Dermis microvascular lymphatic vessel endothelial cell (primary cell): ENCODE measurements at regions not wholly inside any gene's neighbourhood (a gene's known extent, or its start where the extent isn't known, plus 50 kb on each side); places are given as distances from the start of the nearest gene placed in this dataset.

Experiments used
- DNase-seq, 2 donors: peaks; one replicate each; pipeline versions ENCODE4 v3.0.0 to v3.0.0-alpha.2; 2010; ENCODE audit warnings: low read depth in 2 of 2

DNA sequence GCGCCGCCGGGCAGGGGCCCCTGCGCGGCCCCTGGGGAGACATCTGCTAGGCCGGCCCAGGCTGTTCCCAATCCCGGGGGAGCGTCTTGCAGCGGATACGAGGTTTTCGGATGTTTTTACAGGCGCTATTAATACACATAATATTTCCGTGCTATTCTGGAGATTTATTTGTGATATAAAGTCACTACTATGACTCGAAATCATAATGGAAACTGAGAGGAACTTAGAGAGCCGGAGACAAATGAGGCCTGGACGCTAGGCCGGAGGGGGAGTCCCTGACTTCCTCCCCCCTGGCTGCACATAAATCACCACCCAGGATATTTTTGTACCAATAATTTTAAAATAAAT lies 91.7 kb upstream of the ANO1 start:
- DNase-seq, result peak in 1 of 2 donors; percentile 10

DNA sequence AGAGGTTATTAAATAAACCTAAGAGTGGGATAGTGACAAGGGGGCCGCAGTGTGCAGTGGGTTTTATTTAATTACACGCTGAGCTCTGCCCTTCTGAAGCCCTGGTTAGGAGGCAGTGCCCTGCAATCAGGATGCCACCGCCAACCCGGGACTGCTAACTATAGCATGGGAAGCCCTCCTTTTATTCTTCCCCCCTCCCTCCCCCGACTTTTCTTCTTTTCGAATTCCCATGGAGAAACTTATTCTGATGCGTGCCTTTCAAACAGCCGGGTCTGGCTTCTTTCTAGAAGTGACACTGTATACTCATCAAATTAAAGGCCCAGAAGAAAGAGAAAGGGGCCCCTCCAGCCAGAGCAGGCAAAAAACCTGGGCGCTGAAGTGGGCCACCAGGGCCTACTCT lies 91.3 kb upstream of the ANO1 start:
- no peak for DNase-seq

DNA sequence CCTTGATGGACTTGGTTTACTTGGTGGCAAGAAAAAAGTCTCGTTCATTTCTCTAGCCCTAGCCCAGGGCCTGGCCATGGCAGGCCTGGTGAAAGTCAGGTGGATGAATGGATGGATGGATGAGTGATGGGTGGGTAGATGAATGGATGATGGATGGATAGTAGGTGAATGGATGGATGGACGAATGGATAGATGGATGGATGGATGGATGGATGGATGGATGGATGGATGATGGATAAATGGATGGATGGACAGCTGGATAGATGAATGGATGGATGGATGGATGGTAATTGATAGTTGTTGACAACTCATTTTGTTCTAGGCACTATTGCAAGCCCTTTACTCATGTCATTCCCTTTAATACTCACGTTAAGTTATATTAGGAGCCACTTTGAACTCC lies 86.1 kb upstream of the ANO1 start:
- DNase-seq, result no peak

DNA sequence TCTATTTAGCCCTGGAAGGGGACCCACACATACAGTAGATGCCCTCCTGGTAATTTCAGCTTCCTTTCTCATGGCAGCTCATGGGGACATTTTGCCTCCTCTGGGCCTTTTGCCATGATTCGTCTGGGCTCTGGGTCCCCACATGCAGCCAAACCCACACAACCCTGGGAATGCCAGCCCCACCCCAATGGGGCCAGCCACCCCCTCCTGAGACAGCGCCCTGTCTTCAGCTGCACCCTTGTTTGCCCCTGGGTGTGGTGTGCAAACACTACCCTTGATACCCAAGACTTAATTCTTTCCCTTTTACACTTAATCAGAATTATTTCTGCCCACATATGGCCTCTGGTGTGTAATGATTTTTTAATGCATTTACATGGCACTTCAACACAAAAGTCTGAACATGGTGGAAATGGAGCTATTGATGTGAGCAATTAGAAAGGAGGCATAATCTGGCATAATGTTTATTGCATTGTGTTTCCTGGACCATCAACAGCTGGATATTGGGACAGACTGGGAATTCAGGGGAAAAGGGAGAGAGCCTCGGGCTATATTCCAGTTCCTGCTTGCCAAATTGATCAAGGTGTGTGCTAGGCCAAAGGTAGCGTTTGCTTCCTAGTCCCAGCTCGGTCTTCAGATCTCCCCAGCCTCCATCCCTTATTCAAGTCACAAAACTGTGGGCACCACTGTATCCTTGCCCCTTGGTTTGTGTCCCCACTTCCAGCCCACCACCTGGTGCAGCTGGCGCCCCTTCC lies 85.0 kb upstream of the ANO1 start:
- DNase-seq, result no peak

DNA sequence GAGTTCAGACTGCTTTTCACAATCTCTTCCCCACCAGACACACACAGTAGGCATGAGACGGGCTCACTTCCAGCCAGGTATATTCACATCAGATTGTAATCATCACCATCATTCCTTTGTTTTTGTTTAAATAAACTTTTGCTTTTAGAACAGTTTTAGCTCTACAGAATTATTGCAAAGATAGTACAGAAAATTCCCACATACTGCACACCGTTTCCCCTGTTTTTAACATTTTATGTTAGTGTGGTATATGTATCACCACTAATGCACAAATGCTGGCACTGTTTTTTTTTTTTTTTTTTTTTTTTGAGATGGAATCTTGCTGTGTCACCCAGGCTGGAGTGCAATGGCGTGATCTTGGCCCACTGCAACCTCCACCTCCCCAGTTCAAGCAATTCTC lies 83.3 kb upstream of the ANO1 start:
- no peak for DNase-seq

DNA sequence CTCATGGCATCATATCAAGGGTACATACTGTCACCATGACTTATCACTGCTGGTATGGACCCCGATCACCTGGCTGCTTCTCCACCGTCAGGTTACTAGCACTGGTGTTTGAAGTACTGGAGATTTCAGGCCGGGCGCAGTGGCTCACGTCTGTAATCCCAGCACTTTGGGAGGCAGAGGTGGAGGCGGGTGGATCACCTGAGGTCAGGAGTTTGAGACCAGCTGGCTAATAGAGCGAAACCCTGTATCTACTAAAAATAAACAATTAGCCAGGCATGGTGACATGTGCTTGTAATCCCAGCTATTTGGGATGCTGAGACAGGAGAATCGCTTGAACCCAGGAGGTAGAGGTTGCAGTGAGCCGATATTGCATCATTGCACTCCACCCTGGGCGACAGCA lies 82.4 kb upstream of the ANO1 start:
- DNase-seq, result no peak

DNA sequence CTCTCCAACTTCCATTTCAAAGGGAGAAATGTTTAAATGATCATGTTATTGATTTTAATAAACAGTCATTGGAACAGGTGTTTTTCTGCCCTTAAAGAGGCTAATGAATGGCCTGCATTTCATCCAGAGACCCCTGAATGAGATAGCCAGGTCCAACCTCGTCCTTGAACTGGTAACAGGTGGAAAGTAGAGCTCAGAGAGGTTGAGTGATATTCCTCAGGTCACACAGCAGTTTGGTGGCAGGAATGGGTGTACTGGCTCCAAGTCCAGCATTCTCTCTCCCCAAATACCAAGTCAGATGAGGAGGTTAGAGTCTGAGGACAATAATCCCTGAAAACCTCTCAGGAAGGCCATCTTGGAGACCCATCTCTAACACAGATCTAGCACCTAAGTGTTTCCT lies 81.7 kb upstream of the ANO1 start:
- DNase-seq, result no peak

DNA sequence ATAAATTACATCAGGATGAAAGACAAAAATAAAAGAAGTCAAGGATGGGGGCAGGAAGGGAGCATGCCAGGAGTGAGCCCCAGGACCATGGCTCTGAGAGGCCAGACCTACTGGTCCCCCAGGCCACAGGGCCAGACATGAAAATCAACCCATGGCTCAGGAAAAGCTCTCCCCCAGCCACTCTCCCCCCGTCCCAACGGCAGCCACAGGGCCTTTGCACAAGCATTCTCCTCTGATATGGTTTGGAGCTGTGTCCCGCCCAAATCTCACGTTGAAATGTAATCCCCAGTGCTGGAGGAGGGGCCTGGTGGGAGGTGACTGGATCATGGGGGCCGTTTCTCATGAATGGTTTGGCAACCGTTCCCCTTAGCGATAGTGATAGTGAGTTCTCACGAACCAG lies 80.8 kb upstream of the ANO1 start:
- DNase-seq, result no peak

DNA sequence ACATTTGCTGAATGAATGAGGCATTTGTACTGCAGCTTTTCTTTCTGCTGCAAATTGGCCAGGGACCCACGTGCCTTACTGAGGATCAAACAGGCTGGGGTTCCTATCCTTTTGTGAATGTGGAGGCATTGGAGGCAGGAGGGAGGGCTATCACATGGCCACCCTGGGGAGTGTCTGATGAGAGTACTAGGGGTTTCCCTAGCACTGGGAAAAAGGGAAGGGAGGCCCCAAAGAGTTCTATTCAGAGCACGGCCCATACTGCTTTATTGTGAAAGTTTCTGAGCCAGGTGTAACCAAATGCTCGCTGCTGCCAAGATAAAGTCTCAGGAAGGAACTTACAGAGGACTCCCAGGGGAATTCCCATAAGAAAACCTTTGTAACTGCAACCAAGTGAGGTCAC lies 78.4 kb upstream of the ANO1 start:
- peak in 1 of 2 donors; percentile 8 for DNase-seq

DNA sequence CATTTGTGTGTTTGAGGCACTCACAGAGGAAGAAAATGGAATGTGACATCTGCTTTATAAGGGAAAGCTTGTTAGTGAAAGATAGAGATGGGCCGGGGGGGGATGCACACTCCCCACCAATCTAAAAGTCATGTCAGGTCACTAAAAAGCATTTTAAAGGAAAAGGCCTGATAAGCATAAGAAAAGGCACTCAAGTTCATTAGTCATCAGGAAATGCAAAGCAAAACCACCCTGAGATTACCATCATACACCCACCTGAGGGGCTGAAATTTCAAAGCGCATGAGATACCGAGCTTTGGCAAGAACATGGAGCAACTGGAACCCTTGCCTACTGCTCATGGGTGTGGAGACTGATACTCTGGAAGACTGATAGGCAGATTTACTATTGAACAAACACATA lies 77.9 kb upstream of the ANO1 start:
- DNase-seq, result no peak

DNA sequence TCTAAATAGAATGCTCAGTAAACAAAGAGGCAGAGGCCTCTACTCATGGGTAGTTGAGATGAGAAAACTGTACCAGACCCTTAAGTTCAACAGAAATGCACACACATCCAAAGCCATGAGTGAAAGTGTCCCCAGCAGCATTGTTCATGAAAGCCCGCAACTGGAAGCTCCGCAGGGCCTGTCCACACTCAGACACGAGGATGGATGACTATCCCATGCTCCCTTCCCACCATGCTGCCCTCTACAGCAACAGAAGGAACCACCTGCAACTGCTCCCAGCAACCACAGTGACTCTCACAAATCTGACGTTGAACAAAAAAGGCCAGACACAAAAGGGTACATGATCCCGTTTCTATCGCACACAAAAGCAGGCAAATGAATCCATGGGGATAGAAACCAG lies 76.9 kb upstream of the ANO1 start:
- DNase-seq, result no peak

DNA sequence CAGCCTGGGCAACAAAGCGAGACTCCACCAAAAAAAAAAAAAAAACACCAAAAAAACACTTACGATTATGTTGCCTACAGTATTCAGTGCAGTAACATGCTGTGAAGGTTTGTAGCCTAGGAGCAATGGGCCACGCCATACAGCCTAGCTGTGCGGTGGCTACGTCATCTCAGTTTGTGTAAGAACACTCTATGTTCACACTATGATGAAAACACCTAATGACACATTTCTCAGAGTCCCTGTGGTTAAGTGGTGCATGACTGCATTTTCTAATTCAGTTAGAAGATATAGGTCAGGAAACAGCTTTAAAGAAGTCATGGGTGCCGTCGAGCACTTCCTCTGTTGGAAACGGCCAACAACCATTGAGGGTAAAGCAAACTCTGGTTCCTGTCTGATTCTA lies 75.7 kb upstream of the ANO1 start:
- peak in 1 of 2 donors; percentile 52 for DNase-seq

DNA sequence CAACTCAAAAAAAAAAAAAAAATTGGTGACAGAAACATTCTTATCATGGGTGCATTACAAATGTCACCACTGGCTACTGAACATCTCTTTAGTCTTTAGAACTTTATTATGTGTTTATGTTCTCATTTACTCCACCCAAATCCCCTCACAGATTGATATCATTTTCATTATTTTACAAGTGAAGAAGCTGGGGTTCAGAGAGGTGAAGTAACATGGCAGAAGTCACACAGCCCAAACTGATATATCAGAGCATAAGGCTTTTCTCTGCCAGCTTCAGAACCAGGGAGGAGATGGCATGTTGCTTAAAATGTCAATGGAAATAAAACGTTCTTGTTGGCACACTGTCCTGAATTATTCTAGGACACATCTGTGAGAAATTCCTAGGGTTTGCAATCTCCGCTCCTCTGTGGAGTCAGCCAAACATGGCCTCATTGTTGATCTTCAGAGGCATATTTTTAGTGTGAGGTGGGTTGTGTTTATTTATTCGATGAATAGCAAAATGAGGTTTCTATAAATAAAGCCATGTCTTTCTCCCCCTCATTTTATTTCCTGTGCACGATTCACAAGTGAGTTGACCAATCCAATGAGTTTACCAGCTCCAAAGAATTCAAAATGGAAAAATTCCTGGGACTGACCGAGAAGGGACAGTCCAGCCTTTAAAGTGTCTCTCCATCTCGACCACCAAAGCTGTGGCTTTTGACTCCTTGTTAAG lies 72.9 kb upstream of the ANO1 start:
- DNase-seq, result peak in 1 of 2 donors; percentile 36

DNA sequence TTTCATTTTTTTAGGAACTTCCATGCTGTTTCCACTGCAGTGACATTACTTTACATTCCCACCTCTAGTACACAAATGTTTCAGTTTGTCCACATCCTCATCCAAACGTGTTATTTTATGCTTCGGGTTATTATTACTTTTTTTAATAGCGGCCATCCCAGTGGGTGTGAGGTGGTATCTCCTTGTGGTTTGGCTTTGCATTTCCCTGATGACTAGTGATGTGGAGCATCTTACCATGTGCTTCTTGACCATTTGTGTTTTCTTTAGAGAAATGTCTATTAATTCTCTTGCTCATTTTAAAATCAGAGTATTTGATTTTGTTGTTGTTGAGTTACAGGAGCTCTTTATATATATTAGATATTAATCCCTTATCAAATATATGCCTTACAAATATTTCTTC lies 70.3 kb upstream of the ANO1 start:
- DNase-seq, result no peak

DNA sequence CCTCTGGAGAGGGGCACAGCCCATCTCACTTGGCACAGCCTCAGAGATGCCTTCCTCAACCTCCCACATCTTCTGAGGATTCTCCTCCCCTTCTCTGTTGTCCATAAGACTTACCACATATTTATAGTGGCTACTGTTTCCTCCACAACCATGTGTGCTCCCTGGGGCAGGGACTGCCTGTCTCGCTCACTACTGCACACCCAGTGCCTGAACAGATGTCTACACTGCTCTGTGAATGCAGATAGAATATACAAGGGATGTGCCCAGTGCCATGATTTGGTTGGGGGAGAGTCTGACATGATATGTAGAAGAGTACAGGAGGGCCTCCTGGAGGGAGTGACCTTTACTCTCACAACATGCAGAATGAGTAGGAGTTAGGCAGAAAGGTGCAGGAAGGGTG lies 67.3 kb upstream of the ANO1 start:
- no peak for DNase-seq

DNA sequence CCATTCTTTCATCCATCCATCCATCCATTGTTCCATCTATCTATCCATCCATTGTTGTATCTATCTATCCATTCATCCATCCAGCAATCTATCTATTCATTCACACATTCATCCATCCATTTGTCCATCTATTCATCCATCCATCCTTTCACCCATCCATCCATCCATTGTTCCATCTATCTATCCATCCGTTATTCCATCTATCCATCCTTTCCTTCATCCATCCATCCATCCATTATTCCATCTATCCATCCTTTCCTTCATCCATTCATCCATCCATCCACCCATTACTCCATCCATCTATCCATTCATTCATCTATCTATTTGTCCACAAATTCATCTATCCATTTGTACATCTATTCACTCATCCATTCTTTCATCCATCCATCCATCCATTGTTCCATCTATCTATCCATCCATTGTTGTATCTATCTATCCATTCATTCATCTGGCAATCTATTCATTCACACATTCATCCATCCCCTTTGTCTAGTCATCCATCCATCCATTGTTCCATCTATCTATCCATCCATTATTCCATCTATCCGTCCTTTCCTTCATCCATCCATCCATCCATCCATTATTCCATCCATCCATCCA lies 65.9 kb upstream of the ANO1 start:
- DNase-seq, result no peak

DNA sequence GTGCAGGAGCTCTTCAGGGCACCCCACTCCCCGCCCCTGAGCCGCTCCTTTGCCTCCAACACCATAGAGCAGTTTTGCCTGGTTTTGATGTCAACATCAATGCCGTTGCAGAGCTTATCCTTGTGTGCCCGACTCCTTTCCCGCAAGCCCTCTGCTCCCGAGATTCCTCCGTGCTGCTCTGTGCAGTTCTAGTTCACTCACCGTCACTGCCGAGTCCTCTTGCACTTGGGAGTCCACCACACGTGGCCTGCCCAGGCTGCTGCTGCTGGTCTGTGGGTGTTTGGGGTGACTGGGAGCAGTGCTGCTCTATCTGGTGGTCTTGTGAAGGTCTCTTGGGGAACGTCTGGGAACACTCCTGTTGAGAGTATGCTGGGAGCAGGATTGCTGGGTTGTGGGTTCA lies 63.8 kb upstream of the ANO1 start:
- no peak for DNase-seq

DNA sequence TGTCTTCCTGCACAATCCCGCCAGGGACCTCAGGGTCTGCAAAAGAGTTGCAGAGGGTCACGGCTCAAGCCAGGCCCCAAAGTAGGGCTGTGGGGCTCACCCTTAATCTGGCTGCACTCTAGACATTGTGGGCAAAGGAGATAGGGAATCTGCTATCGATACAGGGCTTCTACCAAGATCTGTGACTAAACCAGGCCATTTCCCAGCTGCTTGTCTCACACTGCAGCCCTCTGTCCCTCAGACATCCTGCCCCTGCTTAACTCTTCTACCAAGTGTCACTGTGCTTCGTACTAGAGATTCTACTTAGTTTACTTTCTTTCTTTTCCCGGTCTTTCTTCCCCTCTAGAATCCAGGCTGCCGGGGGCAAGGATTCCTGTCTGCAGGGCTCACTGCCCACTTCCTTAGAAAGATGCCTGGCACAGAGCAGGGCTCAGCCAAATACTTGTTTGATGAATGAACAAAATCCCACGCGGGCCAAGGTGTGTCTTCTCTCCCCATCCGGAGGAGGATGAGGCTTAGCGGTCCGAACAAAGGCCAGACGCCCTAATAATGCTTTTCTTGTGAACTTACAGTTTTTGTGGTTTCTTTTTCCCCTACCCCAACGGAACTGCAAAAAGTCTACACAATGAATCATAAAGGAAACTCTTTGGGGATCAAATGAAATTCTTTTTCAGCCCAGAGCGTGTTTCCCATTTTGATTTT lies 61.3 kb upstream of the ANO1 start:
- DNase-seq, result peak in 1 of 2 donors; percentile 40

DNA sequence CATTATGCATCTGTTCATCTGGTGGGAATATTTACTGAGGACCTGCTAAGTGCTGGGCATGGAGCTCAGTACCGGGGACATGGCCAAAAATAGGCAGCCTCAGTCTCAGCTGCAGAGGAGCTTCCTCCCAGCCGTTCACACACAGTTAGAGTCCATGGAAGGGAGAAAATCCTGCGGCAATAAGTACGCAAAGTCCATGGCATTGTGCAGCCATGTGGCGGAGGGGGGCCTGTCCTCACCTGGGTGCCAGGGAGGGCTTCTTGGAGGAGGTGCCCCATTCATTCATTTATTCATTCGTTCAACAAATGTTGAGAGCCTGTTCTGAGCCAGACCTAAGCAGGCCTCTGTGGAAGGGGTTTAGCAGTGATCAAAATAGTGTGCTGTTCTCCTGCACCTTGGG lies 59.3 kb upstream of the ANO1 start:
- DNase-seq, result no peak

DNA sequence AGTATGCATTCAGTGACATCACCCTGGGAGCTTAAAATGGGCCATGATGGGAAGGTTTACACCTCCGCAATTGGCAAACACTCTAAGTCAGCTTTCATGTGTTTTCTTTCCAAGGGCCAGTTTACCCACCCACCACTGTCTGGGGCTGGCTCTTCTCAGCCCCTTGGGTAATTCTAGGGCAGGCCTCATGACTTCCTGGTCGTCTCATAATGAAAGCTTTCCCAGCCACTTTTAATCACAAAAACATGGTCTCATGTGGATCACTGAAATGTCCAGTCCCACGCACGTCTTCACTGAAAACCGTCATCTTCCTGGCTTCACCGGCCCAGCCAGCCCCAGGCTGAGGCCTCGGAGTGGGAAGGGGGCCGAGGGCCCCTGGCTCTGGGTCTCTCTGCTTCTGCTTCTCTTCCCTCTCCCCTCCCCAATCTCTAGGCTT lies 58.5 kb upstream of the ANO1 start:
- DNase-seq, result no peak

DNA sequence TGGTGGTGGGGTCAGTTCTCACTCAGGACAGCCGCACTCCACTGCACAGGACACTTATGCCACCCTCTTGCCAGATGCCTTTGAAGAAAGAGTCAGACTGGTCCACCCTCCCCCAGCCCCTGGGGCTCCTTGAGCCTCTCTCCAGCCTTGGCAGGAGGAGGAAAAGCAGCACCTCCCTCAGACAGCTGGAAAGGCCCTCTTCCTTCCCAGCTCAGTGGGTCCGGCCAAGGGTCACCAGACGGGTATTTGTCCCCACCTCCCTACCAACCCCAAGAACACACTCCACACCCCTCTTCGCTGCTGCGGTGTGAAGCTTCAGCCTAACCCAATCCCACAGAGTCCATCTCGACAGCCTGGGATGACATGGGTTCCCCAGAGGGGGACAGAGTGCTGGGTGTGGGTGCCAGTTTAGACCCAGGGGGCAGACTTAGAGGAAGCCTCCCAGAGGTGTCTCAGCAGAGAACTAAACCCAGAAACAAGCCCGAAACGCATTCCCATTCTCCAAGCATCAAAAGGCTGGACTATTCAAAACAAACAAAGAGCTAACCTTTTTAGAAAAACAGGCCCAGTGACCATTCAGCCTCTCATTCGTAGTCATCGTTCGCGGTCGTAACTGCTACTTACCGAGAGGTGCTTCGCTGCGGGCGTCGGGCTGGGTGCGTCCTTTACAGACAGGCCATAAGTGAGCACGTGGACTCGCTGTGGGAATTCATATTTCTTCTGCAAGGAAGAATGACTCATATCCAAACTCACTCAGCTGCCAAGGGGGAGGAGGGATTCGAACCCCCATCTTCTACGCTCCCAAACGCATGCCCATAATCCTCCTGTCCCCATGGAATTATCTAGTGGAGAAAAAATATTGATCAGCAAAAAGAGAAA lies 57.5 kb upstream of the ANO1 start:
- DNase-seq, result no peak
